GM19467 (cell line): ENCODE measurements at regions not wholly inside any gene's neighbourhood (a gene's known extent, or its start where the extent isn't known, plus 50 kb on each side); places are given as distances from the start of the nearest gene placed in this dataset.
"Not testable (repeated sequence)": the region's sequence is repeated elsewhere in the genome, so short reads cannot be mapped to it uniquely, and the experiment has no call there.

Source experiments
- ATAC-seq: cut with Tn5 transposase; IDR thresholded peaks from one replicate; pipeline ENCODE4 v1.9.1; 2021; ENCODE audit warnings: mild to moderate bottlenecking, moderate library complexity; ENCODE audit not compliant: unreplicated experiment

GRCh38 chr3:148532774-148533173 is 164.9 kb upstream of the AGTR1 start:
- no peak for ATAC-seq

DNA sequence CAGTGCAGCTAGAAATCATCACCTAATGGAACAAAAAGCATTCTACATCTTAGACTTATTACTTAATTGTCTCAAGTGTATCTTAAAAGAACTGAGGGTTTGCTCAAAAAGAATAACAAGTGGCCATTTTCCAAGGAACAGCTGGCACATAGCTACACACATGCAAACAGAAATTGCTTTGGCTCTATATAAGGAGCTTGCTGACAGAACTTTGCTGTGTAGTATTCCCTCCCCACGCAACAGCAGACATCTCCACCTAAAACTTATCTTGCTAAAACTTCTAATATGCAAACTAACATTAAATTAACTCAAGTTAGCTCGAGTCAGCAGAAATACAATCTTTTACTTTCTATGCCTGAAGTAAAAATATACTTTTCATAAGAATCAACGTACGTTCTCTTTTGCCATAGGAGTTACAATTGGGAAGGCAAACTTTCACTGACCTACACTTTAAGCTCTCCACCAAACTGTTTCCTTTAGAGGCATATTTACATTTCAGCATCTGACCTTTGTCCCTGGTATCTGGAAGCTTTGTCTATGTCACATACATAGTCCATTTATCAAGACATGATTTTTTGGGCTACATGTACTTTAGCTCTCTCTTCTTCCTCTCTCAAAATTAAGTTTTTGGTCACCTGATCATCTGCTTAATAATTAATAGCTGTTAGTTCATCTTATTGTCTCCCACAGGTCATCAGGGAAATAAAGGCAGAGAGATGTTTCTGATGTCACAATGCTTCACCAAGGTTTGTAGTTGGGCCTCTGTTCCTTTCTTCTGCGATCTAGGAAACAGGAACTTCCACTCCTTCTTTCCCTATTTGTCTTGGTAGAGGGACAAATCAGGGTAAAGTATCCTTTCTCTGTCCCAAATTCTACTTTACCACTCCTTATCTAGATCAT is 163.4 kb upstream of the AGTR1 start:
- ATAC-seq = no peak

DNA sequence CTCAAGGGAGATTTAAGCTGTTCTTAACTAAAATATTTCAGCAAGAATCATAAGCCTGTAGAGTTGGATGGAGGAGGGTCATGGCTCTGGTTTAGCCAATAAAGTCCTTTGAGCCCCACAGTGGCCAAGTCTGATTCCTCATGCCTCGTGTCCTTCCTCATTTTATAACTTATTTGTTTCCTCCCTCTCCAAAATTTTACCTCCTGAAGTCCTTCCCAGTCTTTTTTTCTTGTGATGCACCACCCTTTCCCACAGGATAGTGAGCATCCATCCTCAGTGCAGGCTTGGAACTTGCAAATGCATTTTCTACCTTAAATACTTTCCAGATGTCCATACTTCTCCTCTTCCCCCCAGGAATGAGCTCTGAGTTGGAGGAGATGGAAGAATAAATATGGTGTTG is 162.7 kb upstream of the AGTR1 start:
- ATAC-seq = no peak

DNA sequence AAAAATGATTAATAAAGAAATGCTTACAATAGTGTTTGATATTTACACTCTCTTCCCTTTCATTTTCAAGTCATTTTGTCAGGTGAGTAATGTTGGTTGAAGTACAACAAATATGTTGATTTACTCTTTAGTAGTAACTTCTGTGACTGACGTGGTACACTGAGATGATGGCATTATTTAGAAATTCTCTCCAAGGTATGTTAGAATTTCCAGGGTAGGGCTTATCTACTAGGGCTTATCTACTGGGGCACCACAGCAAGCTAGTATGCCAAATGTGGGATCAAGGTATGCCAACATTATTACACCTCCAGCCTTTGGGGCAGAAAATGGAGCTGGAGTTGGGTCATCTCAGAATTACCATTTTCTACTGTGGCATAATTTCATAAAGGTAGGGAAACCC is 157.4 kb upstream of the AGTR1 start:
- no peak for ATAC-seq

DNA sequence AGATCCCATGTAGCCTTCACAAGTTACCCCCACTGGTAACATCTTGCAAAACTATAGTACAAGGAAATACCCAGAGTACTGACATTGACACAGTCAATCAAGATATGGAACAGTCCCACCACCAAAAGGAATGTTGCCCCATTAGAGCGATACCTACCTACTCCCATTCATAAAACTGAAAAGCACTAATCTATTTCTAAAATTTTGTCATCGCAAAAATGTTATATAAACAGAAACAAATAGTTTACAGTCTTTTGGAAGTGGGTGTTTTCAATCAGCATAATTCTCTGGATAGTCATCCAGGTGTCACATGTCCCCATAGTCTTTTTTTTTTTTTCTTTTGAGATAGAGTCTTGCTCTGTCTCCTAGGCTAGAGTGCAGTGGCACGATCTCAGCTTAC is 156.9 kb upstream of the AGTR1 start:
- no peak for ATAC-seq

DNA sequence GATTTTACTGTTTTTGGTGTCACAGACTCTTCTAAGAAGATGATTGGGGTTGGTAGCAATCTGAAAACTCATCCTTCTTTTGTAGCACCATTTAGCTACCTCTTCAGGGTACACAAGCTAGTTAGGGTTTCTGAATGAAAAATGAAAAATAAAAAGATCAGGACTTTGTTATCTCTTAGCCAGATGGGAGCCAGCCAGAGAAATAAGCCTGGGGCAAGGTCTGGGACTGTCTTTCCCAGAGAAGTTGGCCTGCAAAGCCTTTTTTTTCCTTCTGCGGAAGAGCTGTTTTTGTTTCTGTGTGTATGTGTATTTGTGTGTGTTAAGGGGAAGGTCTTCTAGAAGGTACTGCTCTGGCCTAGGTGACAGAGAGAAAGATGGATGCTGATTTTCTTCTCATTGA is 150.7 kb upstream of the AGTR1 start:
- ATAC-seq = no peak

DNA sequence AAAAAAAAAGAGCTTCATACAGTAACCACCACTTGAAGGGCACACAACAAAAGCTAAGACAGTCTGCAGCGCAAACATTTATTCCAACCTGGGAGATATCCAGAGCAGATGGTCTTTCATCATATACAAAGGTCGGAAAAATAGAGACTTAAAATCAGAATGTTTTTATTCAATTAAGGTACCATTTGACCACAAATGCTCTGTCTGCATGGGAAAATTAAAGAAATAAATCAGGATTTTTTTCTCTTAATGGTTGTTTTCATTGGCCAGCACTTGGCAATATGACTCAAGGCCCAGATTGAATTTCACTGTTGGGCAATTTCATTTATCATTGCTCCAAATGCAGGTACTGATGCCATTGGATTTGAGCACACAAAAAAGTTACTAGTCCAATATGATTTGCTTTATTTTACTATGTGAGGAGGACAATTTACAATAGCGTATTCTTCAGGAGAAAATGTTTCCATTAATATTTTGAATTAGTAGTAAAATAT is 145.9 kb upstream of the AGTR1 start:
- ATAC-seq = no peak

GRCh38 chr3:148554367-148554766 is 143.3 kb upstream of the AGTR1 start:
- no peak for ATAC-seq

DNA sequence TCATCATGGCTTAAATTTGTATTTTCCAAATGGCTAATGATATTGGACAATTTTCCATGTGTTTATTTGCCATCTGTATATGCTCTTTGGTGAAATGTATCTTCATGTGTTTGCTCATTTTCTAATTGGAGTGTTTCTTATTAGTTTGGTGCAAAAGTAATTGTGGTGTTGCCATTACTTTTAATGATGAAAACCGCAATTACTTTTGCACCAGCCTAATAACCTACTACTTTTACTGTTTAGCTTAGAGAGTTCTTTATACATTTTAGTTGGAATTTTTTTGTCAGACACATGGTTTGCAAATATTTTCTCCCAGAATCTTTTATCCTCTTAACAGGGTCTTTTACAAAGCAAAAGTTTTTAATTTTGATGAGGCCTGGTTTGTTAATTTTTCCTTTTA is 141.0 kb upstream of the AGTR1 start:
- ATAC-seq = no peak

DNA sequence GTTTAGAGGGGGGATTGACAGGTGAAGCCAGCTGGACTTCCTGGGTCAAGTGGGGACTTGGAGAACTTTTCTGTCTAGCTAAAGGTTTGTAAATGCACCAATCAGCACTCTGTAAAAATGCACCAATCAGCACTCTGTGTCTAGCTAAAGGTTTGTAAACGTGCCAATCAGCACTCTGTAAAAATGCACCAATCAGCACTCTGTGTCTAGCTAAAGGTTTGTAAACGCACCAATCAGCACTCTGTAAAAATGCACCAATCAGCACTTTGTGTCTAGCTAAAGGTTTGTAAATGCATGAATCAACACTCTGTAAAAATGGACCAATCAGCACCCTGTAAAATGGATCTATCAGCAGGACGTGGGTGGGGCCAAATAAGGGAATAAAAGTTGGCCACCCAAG is 120.1 kb upstream of the AGTR1 start:
- not testable (repeated sequence) for ATAC-seq

- ATAC-seq = no peak
Measured at GRCh38 chr3:148582126-148582525, 115.6 kb upstream of the AGTR1 start.

GRCh38 chr3:148583793-148584192 is 113.9 kb upstream of the AGTR1 start:
- no peak for ATAC-seq

DNA sequence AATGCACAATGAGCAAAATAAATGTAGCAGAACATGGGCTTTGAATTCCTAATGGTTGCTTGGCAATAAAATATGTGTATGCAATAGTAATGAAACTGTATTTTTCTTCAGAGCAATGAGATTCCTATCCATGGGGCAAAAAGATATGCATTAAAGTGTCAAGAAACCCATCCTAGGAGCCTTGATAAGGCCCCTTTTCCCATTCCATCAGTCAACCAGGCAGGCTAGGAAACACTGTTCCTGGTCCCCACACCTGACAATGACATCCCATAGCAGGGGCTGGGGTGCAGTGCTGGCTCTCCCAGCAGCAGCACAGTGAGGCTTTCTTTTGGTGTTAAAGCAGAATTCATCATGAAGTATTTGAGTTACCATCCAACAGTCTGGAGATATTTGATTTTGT is 113.3 kb upstream of the AGTR1 start:
- ATAC-seq = no peak

DNA sequence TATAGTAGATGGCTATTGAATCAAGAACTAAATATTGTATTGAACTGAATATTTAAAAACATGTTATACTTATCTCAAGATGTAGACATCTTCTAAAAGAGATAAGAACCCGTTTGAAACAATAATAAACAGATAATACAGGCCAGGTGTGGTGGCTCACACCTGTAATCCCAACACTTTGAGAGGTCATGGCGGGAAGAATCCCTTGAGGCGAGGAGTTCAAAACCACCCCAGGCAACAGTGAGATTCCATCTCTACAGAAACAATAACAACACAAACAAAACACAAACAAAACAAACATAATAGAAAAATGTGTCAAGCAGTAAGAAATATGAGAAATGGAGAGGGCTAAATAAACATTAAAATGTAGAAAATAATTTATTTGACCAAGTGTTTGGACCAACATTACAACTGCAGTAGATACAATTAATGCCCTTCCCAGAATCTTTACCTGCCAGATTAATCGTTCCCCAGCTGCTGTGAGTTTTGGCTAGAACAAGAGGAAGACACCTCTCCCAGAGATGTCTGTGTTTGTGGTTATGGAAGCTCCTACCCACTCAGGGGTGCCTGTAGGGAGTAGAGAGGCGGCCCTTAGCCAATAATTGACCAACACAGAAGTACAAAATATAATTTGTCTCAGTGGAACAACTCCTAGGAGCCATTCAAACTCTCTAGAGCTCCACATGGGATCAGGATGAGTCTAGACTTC is 111.9 kb upstream of the AGTR1 start:
- ATAC-seq = no peak

DNA sequence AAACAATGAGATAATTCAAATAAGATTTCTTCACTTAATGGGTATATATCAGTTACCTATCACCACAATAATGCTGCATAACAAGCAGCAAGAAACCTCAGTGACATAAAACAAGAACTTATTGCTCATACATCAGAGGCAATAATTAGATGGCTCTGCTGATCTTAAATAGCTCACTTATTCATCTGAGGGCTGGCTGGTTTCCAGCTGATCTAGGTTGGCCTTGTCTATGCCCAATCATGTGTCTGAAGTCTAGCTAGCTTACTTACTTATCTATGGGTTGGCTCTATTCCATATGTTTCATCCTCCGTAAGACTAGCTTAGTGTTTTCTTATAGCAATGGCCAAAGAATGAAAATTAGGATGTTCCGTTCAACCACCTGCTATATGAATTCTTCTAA is 109.4 kb upstream of the AGTR1 start:
- no peak for ATAC-seq

GRCh38 chr3:148591525-148591924 is 106.2 kb upstream of the AGTR1 start:
- no peak for ATAC-seq

GRCh38 chr3:148598619-148599018 is 99.1 kb upstream of the AGTR1 start:
- ATAC-seq = no peak

DNA sequence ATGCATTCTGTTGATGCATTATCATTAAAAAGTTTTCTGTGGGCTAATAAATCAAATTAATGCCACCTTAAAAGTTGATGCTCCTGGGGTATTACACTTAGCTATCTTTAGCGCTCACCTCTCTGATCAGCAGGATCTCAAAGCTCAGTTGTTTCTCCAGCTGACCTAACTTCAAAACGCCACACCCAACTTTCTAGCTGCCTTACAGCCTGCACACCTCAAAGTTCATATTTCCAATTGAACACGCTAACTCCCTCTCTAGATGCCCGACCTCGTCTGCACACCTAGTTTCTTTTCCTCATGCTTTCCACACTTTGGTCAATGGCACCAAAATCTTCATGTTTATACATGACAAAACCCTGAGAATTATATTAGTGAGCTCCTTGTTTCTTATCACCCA is 98.2 kb upstream of the AGTR1 start:
- ATAC-seq = no peak

GRCh38 chr3:148600440-148600839 is 97.3 kb upstream of the AGTR1 start:
- no peak for ATAC-seq

DNA sequence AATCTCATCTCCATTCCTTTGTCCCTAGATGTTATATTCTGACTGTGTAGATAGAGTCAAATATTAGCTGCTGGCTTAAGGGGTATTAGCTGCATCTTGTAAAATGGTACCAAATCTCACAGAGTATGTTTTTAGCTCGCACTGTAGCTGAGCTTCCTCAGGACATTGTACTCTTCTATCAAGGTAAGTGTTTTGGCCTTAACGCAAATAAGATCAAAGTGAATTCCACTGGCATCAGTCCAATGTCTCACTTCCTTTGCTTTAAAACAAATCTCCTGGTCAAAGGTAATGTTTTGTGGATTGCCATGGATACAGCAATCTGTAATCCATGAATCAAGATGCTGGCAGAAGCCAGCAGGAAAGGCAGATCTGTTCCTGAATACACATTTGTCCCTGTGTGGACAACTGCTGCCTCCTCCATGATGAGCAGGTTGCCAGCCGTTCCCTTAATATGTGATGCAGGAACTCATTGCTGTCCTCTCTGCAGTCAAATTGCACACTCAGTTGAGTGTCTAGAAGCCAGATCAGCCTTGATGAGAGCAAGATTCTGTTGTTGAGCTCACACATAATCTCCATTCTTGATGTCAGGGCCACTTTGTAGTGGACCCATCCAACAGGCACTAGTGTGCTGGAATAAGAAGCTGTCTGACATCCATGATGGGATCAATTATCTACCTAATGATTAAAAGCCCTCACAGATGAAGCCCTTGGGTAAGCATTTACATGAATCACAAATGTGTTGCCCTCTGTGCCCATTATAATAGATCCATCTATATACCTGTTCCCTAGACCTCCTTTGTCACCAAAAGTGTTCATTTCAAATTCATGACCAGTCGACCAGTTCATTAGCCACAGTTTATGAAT is 96.6 kb upstream of the AGTR1 start:
- ATAC-seq = no peak
